K562 (cell line): ENCODE measurements at regions not wholly inside any gene's neighbourhood (a gene's known extent, or its start where the extent isn't known, plus 50 kb on each side); places are given as distances from the start of the nearest gene placed in this dataset.

Source experiments
- ATAC-seq: fragments of 200-7000 bp; cut with Tn5 transposase; 3 replicates; pipeline ENCODE4 v1.9.1; 2020; ENCODE audit warnings: moderate library complexity
- BruUV-seq: library from RNA; stranded (reverse); fragments of 400-500 nt; replicated peaks from 2 replicates; lab custom pipeline; 2021; lab: Mats Ljungman, UMichigan
- CTCF ChIA-PET: fragments of 300-600 bp; formaldehyde crosslinking; extraction: SDS; loops from one replicate; lab custom pipeline; 2021; ENCODE audit warnings: low intra/inter-chr PET ratio; lab: Yijun Ruan, JAX
- POLR2A ChIA-PET: fragments of 300-600, 350-650 bp; sonication (Branson Sonifier 250); formaldehyde crosslinking; extraction: SDS; loops from one replicate; lab custom pipeline; 2021; ENCODE audit warnings: antibody characterized with exemption, inconsistent platforms; lab: Yijun Ruan, JAX
- DNase-seq, 4 experiments: peaks; one replicate each; pipeline versions ENCODE4 v3.0.0 to v3.0.0-alpha.2; 2011 to 2018; ENCODE audit warnings: low spot score in 3 of 4, mixed read lengths in 3 of 4; ENCODE audit errors: extremely low read depth in 1 of 4
- FAIRE-seq: peaks from 2 replicates; lab custom pipeline; 2011; peaks lifted over from hg19 to GRCh38; lab: Jason Lieb, UNC
- H2AFZ ChIP-seq: 2 replicates; pipeline ENCODE4 v1.6.0; 2011; ENCODE audit warnings: low read depth, low read length, control low read depth, inconsistent platforms
- H3K27ac ChIP-seq: fragments of 200-600 bp; 3 replicates; pipeline ENCODE4 v1.8.0; 2011; ENCODE audit warnings: low read depth, mild to moderate bottlenecking, control low read depth, inconsistent platforms, low read length, moderate library complexity, mixed read lengths; ENCODE audit errors: extremely low read depth
- H3K27me3 ChIP-seq, 2 experiments: fragments of 300-600 bp in 1 of 2; 2 replicates in 1 of 2; 3 replicates in 1 of 2; pipeline versions ENCODE4 v1.6.0 to v1.8.0; 2011; ENCODE audit warnings: inconsistent platforms in 2 of 2, low read length in 2 of 2, mild to moderate bottlenecking in 1 of 2, mixed read lengths in 1 of 2, moderate library complexity in 1 of 2; ENCODE audit not compliant: control insufficient read depth in 2 of 2, insufficient read depth in 2 of 2
- H3K36me3 ChIP-seq: fragments of 300-600 bp; 3 replicates; pipeline ENCODE4 v1.8.0; 2011; ENCODE audit warnings: mild to moderate bottlenecking, low read length, inconsistent platforms; ENCODE audit not compliant: control insufficient read depth, insufficient read depth
- H3K4me1 ChIP-seq, 2 experiments: fragments of 200-600 bp in 1 of 2; replicated peaks in 1 of 2; 2 replicates in 1 of 2; 3 replicates in 1 of 2; pipeline versions ENCODE4 v1.5.1 to v1.8.0; 2011; ENCODE audit warnings: inconsistent platforms in 2 of 2, low read length in 2 of 2, mild to moderate bottlenecking in 1 of 2, mixed read lengths in 1 of 2, moderate library complexity in 1 of 2; ENCODE audit not compliant: control insufficient read depth in 2 of 2, insufficient read depth in 2 of 2
- H3K4me2 ChIP-seq: 2 replicates; pipeline ENCODE4 v1.6.1; 2011; ENCODE audit warnings: low read length, control low read depth, inconsistent platforms, mixed read lengths; ENCODE audit not compliant: insufficient read depth
- H3K4me3 ChIP-seq: fragments of 200-600 bp; sonication (generic), shearing (Covaris generic); 2 replicates; pipeline ENCODE4 v1.5.1; 2016; ENCODE audit warnings: control low read depth, inconsistent platforms
- H3K79me2 ChIP-seq: fragments of 200-600 bp; 3 replicates; pipeline ENCODE4 v1.8.0; 2011; ENCODE audit warnings: low read length, inconsistent platforms; ENCODE audit not compliant: control insufficient read depth, insufficient read depth
- H3K9ac ChIP-seq, 2 experiments: 2 replicates each; pipeline versions ENCODE4 v1.6.0 to v1.6.1; 2011; ENCODE audit warnings: low read depth in 2 of 2, low read length in 2 of 2, control low read depth in 1 of 2, inconsistent platforms in 1 of 2, mild to moderate bottlenecking in 1 of 2, mixed read lengths in 1 of 2; ENCODE audit not compliant: insufficient read depth in 1 of 2
- H3K9me1 ChIP-seq: one replicate; pipeline ENCODE4 v1.6.0; 2011; ENCODE audit warnings: inconsistent platforms, mild to moderate bottlenecking, low read length, moderate library complexity; ENCODE audit not compliant: control insufficient read depth, insufficient read depth
- H3K9me3 ChIP-seq: replicated peaks from 2 replicates; pipeline ENCODE4 v1.5.1; 2011; ENCODE audit warnings: low read depth, low read length, inconsistent platforms; ENCODE audit not compliant: control insufficient read depth, insufficient read depth
- H4K20me1 ChIP-seq: replicated peaks from 2 replicates; pipeline ENCODE4 v1.6.1; 2011; ENCODE audit warnings: low read length, inconsistent platforms, mixed read lengths; ENCODE audit not compliant: control insufficient read depth, insufficient read depth
- CBFA2T2 ChIP-seq: fragments of 450-650 bp; conservative IDR thresholded peaks from 2 replicates; pipeline ENCODE4 v1.6.1; 2017; ENCODE audit warnings: mild to moderate bottlenecking
- MGA ChIP-seq: fragments of 450-650 bp; IDR thresholded peaks from 2 replicates; pipeline ENCODE4 v1.6.1; 2016; ENCODE audit warnings: mild to moderate bottlenecking, moderate library complexity
- PML ChIP-seq: IDR thresholded peaks from 2 replicates; pipeline ENCODE4 v1.6.1; 2012; ENCODE audit warnings: low read length, inconsistent platforms
- PREB ChIP-seq: sonication (generic); formaldehyde crosslinking; IDR thresholded peaks from 2 replicates; pipeline ENCODE4 v1.8.1; 2023; ENCODE audit warnings: mild to moderate bottlenecking, missing genetic modification reagents
- SRSF3 ChIP-seq: fragments of 200-400 bp; formaldehyde crosslinking; IDR thresholded peaks from 2 replicates; pipeline ENCODE4 v1.6.1; 2016; ENCODE audit warnings: mild to moderate bottlenecking, low read length, moderate library complexity; ENCODE audit not compliant: insufficient read depth
- TAF15 ChIP-seq: fragments of 200-400 bp; formaldehyde crosslinking; IDR thresholded peaks from 2 replicates; pipeline ENCODE4 v1.6.1; 2017; ENCODE audit warnings: mild to moderate bottlenecking, low read depth, low read length, moderate library complexity
- ZNF197 ChIP-seq: fragments of 200-800 bp; sonication (Bioruptor generic); IDR thresholded peaks from 2 replicates; pipeline ENCODE4 v1.6.1; 2016; ENCODE audit warnings: low read depth, missing genetic modification characterization, missing compliant biosample characterization
- WGBS: fragments of 100-300 bp; shearing (Covaris generic); methylation state at CpG from one replicate; pipeline ENCODE4 v1.1.6; 2016; ENCODE audit warnings: low coverage, mixed read lengths; ENCODE audit not compliant: insufficient coverage; ENCODE audit errors: missing lambda C conversion rate; 5-methylcytosine and 5-hydroxymethylcytosine counted together
- in situ Hi-C: fragments of 300-500 bp; cut with MboI; formaldehyde crosslinking; loops from 4 replicates; pipeline ENCODE4 v1.15.0; 2018; ENCODE audit warnings: inconsistent platforms, mixed read lengths
- intact Hi-C: fragments of 100-400 bp; cut with micrococcal nuclease; formaldehyde crosslinking; loops from 2 replicates; pipeline ENCODE4 v1.14.2; 2022
- TF ChIP-seq, protein P1 (sequence below): fragments of 450-650 bp; IDR thresholded peaks from 2 replicates; pipeline ENCODE4 v1.6.1; 2014; ENCODE audit warnings: low read depth, mild to moderate bottlenecking, moderate library complexity, borderline replicate concordance

DNA sequence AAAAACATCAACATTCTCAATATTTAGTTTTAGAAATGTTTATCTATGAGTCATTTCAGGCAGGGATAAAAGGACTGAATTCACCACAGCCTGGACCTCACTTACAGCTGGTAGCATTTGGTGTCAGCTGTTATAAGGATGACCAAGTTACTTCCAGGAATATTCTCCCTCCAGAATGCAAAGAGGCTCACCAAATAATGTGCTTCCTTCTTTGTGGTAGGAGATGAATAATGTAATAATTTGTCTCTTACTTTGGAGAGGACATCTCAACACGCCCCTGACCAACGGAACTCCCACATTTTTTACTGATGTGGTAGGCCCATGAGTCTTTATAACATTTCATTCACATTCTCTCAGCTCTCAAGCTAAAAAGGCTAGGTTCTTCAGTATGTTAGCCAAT is 825.9 kb upstream of the GRAMD2B start (continued):
- TF ChIP-seq SRSF3 (no peak), TAF15 (no peak), PML (no peak)

DNA sequence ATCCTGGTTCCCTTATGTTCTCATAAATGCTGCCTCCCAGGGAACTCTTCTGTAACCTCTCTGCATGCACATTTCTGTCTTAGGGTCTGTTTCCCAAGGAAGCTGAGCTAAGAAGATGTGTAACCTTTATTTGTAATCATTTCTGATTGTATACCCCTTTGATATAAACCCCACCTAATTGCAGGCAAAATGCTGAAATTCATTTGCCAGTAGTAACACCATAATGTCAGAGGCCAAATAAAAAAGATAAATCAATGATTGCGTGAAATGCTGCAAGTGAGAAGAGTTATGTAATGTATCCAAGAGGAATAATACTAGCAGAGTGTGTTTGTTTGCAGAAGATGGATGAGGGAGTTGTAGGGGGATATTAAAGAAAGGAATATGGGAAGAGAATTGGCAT is 822.6 kb upstream of the GRAMD2B start:
- Histone ChIP-seq H3K9me1 (no peaks in the 10 kb centered on the region), H3K9me3 (no peaks in the 10 kb centered on the region), H3K4me3 (no peak overlapping the region), H4K20me1 (no peaks in the 10 kb centered on the region), H3K79me2 (no peaks in the 10 kb centered on the region), H2AFZ (no peak overlapping the region), H3K27me3 (no peaks in the 10 kb centered on the region), H3K36me3 (no peaks in the 10 kb centered on the region), H3K4me2 (no peak overlapping the region), H3K9ac (no peak overlapping the region), H3K27ac (no peak overlapping the region), H3K4me1 (no peaks in the 10 kb centered on the region)
- ChIA-PET CTCF (no interaction called here), POLR2A (no interaction called here)
- ATAC-seq: no peak
- BruUV-seq: no TSS peak
- FAIRE-seq: no peak
- intact Hi-C loops (no loop called here), in situ Hi-C loops (no loop called here)
- WGBS: 0% methylated on average over 1 of the region's 1 CpG
- DNase-seq: no peak
- no peak for TF ChIP-seq MGA
- TF ChIP-seq, protein P1, sequence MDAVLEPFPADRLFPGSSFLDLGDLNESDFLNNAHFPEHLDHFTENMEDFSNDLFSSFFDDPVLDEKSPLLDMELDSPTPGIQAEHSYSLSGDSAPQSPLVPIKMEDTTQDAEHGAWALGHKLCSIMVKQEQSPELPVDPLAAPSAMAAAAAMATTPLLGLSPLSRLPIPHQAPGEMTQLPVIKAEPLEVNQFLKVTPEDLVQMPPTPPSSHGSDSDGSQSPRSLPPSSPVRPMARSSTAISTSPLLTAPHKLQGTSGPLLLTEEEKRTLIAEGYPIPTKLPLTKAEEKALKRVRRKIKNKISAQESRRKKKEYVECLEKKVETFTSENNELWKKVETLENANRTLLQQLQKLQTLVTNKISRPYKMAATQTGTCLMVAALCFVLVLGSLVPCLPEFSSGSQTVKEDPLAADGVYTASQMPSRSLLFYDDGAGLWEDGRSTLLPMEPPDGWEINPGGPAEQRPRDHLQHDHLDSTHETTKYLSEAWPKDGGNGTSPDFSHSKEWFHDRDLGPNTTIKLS: no peak
- no peak for TF ChIP-seq CBFA2T2
- no peak for TF ChIP-seq PREB
- no peak for TF ChIP-seq ZNF197 (CRISPR knock-in tag)
